ENCODE measurements at regions not wholly inside any gene's neighbourhood (a gene's known extent, or its start where the extent isn't known, plus 50 kb on each side); places are given as distances from the start of the nearest gene placed in this dataset.

DNA sequence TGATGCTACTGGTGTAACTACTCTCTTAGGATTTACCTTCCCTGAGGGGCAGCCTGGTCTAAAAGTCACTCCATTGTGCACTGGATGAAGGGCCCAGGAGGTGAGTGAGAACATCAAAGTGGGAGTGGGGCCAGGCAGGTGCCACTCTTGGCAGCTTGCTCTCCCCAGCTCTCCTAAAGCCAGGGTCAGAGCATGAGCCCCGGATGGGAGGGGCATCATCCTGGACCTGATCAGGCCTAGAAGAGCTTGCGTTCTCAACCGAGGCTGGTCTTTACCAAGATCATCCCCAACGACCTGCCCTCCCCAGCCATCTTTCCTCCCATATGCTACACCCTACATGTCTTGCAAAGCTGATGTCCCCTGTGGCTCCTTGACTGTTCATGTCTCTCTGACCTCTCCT, 87.1 kb downstream of the AIPL1 start:
- TF ChIP-seq, protein P1, sequence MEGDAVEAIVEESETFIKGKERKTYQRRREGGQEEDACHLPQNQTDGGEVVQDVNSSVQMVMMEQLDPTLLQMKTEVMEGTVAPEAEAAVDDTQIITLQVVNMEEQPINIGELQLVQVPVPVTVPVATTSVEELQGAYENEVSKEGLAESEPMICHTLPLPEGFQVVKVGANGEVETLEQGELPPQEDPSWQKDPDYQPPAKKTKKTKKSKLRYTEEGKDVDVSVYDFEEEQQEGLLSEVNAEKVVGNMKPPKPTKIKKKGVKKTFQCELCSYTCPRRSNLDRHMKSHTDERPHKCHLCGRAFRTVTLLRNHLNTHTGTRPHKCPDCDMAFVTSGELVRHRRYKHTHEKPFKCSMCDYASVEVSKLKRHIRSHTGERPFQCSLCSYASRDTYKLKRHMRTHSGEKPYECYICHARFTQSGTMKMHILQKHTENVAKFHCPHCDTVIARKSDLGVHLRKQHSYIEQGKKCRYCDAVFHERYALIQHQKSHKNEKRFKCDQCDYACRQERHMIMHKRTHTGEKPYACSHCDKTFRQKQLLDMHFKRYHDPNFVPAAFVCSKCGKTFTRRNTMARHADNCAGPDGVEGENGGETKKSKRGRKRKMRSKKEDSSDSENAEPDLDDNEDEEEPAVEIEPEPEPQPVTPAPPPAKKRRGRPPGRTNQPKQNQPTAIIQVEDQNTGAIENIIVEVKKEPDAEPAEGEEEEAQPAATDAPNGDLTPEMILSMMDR (IDR thresholded peaks at IDR 0.05; ENCODE audit: poor library complexity): no peak
- TF ChIP-seq EZH2 (IDR thresholded peaks at IDR 0.05; ENCODE audit: borderline replicate concordance) (no peak), EZH2phosphoT487 (IDR thresholded peaks at IDR 0.05; ENCODE audit: low read depth, severe bottlenecking, unreplicated experiment) (no peak)
